Small intestine (tissue), 7 donors: ENCODE measurements at regions not wholly inside any gene's neighbourhood (a gene's known extent, or its start where the extent isn't known, plus 50 kb on each side); places are given as distances from the start of the nearest gene placed in this dataset.

Experiments
- DNase-seq, 2 donors: peaks; one replicate each; pipeline versions ENCODE4 v3.0.0 to v3.0.0-alpha.2; 2013
- FAIRE-seq: peaks from 2 replicates; lab custom pipeline; 2012; peaks lifted over from hg19 to GRCh38; lab: Jason Lieb, UNC
- H3K27ac ChIP-seq, 3 donors: one replicate each; pipeline ENCODE4 v1.5.1; 2013; ENCODE audit warnings: low read length in 2 of 3, mild to moderate bottlenecking in 2 of 3, control low read depth in 1 of 3, inconsistent platforms in 1 of 3, low read depth in 1 of 3, moderate library complexity in 1 of 3
- H3K27me3 ChIP-seq, 3 donors: one replicate each; pipeline ENCODE4 v1.6.1; 2013; ENCODE audit warnings: low read length in 3 of 3, inconsistent platforms in 1 of 3; ENCODE audit not compliant: control insufficient read depth in 3 of 3, insufficient read depth in 3 of 3
- H3K36me3 ChIP-seq, 3 donors: one replicate each; pipeline ENCODE4 v1.6.1; 2013; ENCODE audit warnings: low read length in 3 of 3, inconsistent platforms in 1 of 3, low read depth in 1 of 3, mild to moderate bottlenecking in 1 of 3, moderate library complexity in 1 of 3; ENCODE audit not compliant: control insufficient read depth in 3 of 3, insufficient read depth in 2 of 3
- H3K4me1 ChIP-seq, 3 donors: one replicate each; pipeline ENCODE4 v1.6.1; 2013; ENCODE audit warnings: low read length in 2 of 3, inconsistent platforms in 1 of 3, low read depth in 1 of 3, mild to moderate bottlenecking in 1 of 3, moderate library complexity in 1 of 3; ENCODE audit not compliant: control insufficient read depth in 3 of 3, insufficient read depth in 2 of 3
- H3K4me3 ChIP-seq, 3 donors: one replicate each; pipeline ENCODE4 v1.5.1; 2013; ENCODE audit warnings: low read length in 3 of 3, control low read depth in 1 of 3, inconsistent platforms in 1 of 3, low read depth in 1 of 3, mild to moderate bottlenecking in 1 of 3, moderate library complexity in 1 of 3
- H3K9me3 ChIP-seq, 2 donors: one replicate each; pipeline ENCODE4 v1.6.1; 2013; ENCODE audit warnings: low read depth in 1 of 2, low read length in 1 of 2; ENCODE audit not compliant: control insufficient read depth in 2 of 2, insufficient read depth in 1 of 2
- WGBS, 3 donors: extraction: QIAGEN DNeasy Blood & Tissue Kit; methylation state at CpG; one replicate each; pipeline ENCODE4 v1.1.7; 2013; 5-methylcytosine and 5-hydroxymethylcytosine counted together
- donor health status: healthy with polysubstance abuse.
- donor health status: control.
- donor health status: control.
- donor health status: Bipolar disorder and iron deficiency.
- donor health status: healthy.

DNA sequence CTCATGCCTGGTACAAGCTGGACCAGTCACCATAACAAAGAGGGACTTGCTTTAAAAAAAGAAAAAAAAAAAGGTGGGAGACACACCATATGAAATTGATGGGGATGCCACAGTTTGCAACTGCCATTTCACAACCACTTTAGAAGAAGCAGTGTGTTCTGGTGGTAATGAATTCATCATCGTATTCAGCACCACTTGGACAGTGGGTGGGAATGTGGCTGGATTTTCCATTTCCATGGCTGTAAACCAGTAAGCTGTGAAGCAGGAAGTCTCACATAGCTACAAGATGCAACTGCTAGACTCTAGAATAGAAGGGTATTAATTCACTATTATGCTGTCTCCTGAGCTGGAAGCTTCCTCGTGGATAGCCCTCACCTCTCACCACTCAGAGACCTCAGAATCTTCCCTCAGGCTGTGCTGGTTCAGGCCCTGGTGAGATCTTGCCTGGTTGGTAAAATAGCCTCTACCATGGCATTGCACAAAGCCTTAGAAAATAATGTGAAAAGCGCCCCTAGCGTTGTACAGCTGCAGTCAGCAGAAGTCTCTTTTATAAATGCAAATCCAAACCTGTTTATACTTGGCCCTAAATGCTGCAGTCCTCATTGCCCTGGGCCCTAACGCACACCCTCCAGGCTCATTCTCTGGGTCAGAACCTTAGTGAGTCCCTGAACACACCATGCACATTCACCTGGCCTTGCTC is 150.7 kb downstream of the KCTD15 start:
- H3K27me3 ChIP-seq = no peaks in the 10 kb centered on the region
- FAIRE-seq (no peak), DNase-seq (no peak)
- no peak overlapping the region for H3K4me3 ChIP-seq
- H3K9me3 ChIP-seq = no peaks in the 10 kb centered on the region
- WGBS, 3 donors = 51 to 61% (median 61%) methylated on average over 5 of the region's 5 CpGs
- no peaks in the 10 kb centered on the region for H3K4me1 ChIP-seq
- no peak overlapping the region for H3K27ac ChIP-seq
- no peaks in the 10 kb centered on the region for H3K36me3 ChIP-seq

- Histone ChIP-seq H3K27ac (no peak overlapping the region), H3K4me3 (no peak overlapping the region), H3K27me3 (no peaks in the 10 kb centered on the region), H3K4me1 (no peaks in the 10 kb centered on the region), H3K36me3 (no peaks in the 10 kb centered on the region), H3K9me3 (no peaks in the 10 kb centered on the region)
- 60 to 73% (median 63%) methylated on average over 8 of the region's 8 CpGs for WGBS, 3 donors
- DNase-seq (no peak), FAIRE-seq (no peak)
Measured at GRCh38 chr19:33948651-33949335, 152.1 kb downstream of the KCTD15 start.

GRCh38 chr19:33950091-33950750 is 153.6 kb downstream of the KCTD15 start:
- H3K4me3 ChIP-seq = no peak overlapping the region
- FAIRE-seq (no peak), DNase-seq (no peak)
- no peaks in the 10 kb centered on the region for H3K4me1 ChIP-seq
- H3K9me3 ChIP-seq = no peaks in the 10 kb centered on the region
- no peak overlapping the region for H3K27ac ChIP-seq
- no peaks in the 10 kb centered on the region for H3K27me3 ChIP-seq
- 80 to 85% (median 84%) methylated on average over 17 of the region's 17 CpGs for WGBS, 3 donors
- no peaks in the 10 kb centered on the region for H3K36me3 ChIP-seq

DNA sequence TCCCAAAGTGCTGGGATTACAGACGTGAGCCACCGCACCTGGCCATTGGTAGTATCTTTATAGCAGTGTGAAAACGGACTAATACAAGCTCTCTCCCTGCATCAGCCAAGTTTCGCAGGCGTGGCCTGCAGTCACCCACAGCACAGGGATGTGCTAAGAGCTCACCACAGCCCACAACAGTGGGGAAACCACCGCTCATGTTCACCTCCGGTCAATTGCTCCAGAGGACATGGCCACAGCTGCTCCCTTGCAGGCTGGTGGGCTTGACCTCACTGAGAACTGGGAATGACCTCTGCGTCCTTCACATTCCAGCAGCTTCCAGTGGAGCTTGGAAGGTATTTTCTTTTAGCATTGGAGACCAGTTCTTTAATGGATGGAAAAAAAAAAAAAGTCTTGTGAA is 156.4 kb downstream of the KCTD15 start:
- Histone ChIP-seq H3K27ac (no peak overlapping the region), H3K9me3 (no peaks in the 10 kb centered on the region), H3K4me3 (no peak overlapping the region), H3K4me1 (no peaks in the 10 kb centered on the region), H3K27me3 (no peaks in the 10 kb centered on the region), H3K36me3 (no peaks in the 10 kb centered on the region)
- 62 to 78% (median 65%) methylated on average over 8 of the region's 8 CpGs for WGBS, 3 donors
- DNase-seq (no peak), FAIRE-seq (no peak)

- Histone ChIP-seq H3K27ac (no peak overlapping the region), H3K4me1 (no peaks in the 10 kb centered on the region), H3K36me3 (no peaks in the 10 kb centered on the region), H3K9me3 (no peaks in the 10 kb centered on the region), H3K27me3 (no peaks in the 10 kb centered on the region), H3K4me3 (no peak overlapping the region)
- FAIRE-seq (no peak), DNase-seq (no peak)
- WGBS, 3 donors = 61 to 80% (median 62%) methylated on average over 4 of the region's 4 CpGs
Measured at GRCh38 chr19:33953592-33953991, 156.9 kb downstream of the KCTD15 start.

GRCh38 chr19:33954686-33955085 is 158.0 kb downstream of the KCTD15 start:
- FAIRE-seq (no peak), DNase-seq (no peak)
- Histone ChIP-seq H3K4me3 (no peak overlapping the region), H3K9me3 (no peaks in the 10 kb centered on the region), H3K36me3 (no peaks in the 10 kb centered on the region), H3K27ac (no peak overlapping the region), H3K27me3 (no peaks in the 10 kb centered on the region), H3K4me1 (no peaks in the 10 kb centered on the region)
- 79 to 84% (median 81%) methylated on average over 2 of the region's 2 CpGs for WGBS, 3 donors

DNA sequence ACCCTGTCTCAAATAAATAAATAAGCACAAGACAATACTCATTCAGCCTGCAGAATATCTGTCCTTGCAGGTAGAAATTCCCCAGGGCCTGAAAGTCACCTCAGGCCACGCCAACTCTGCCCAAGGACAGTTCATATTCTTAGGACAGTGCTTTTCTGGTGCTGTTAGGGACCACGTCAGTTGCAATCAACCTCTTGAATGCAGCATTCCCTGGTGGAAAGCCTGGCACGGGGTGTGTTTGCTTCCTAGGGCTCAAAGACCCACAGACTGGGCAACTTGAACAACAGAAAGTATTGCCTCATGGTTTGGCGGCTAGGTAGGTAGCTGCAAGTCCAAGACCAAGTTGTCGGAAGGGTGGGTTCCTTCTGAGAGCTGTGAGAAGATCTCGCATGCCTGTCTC is 160.3 kb downstream of the KCTD15 start:
- 70 to 83% (median 74%) methylated on average over 6 of the region's 6 CpGs for WGBS, 3 donors
- no peaks in the 10 kb centered on the region for H3K27me3 ChIP-seq
- no peak for DNase-seq
- FAIRE-seq = no peak
- H3K27ac ChIP-seq = no peak overlapping the region
- no peaks in the 10 kb centered on the region for H3K36me3 ChIP-seq
- no peaks in the 10 kb centered on the region for H3K9me3 ChIP-seq
- no peaks in the 10 kb centered on the region for H3K4me1 ChIP-seq
- no peak overlapping the region for H3K4me3 ChIP-seq

DNA sequence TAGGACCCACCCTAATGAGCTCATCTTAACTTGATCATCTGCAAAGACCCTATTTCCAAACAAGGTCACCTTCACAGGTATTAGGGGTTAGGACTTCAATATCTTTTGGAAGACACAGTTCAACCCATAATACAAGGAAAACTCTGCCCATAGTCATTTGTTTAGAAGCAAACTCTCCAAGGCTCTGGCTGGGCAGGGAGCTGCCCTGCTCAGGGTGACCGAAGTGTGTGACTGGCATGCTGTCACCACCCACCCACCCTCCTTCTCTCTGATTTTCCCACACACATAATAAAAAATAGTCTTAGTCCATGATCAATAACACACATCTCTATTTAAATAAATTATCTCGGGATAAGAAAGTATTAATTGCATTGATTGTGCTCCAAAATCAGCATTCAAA is 161.1 kb downstream of the KCTD15 start:
- WGBS, 3 donors = 65 to 80% (median 67%) methylated on average over 2 of the region's 2 CpGs
- FAIRE-seq = no peak

More for the DNA sequence above, 161.1 kb downstream of the KCTD15 start:
- no peaks in the 10 kb centered on the region for H3K27me3 ChIP-seq
- no peaks in the 10 kb centered on the region for H3K36me3 ChIP-seq
- H3K9me3 ChIP-seq = no peaks in the 10 kb centered on the region
- H3K4me1 ChIP-seq = no peaks in the 10 kb centered on the region
- no peak overlapping the region for H3K4me3 ChIP-seq
- H3K27ac ChIP-seq = no peak overlapping the region
- no peak for DNase-seq
